Lower leg skin (tissue), 4 donors: ENCODE measurements at regions not wholly inside any gene's neighbourhood (a gene's known extent, or its start where the extent isn't known, plus 50 kb on each side); places are given as distances from the start of the nearest gene placed in this dataset.

Source experiments
- DNase-seq, 2 donors: peaks; one replicate each; pipeline ENCODE4 v3.0.0-alpha.2; 2019; ENCODE audit warnings: low spot score in 2 of 2
- H3K4me3 ChIP-seq: fragments of 200-600 bp; sonication (generic); 2 replicates; pipeline ENCODE4 v1.5.1; 2017; ENCODE audit warnings: mild to moderate bottlenecking, low read depth; ENCODE audit not compliant: poor library complexity, severe bottlenecking
- POLR2A ChIP-seq, 2 donors: fragments of 450-650 bp; IDR thresholded peaks; one replicate each; pipeline ENCODE4 v1.6.1; 2016 to 2017; ENCODE audit warnings: antibody characterized with exemption in 2 of 2, mild to moderate bottlenecking in 1 of 2, moderate library complexity in 1 of 2
- WGBS, 2 donors: methylation state at CpG; one replicate each; pipeline ENCODE4 v1.1.5; 2018; 5-methylcytosine and 5-hydroxymethylcytosine counted together
- intact Hi-C: fragments of 100-400 bp; cut with DNase I; formaldehyde crosslinking; loops from one replicate; pipeline ENCODE4 v1.15.0; 2023; ENCODE audit warnings: low total_unique reads
- TF ChIP-seq, protein P1 (sequence below), 3 donors: fragments of 450-650 bp; IDR thresholded peaks; one replicate each; pipeline ENCODE4 v1.5.1; 2016; ENCODE audit warnings: antibody characterized with exemption in 3 of 3, mild to moderate bottlenecking in 3 of 3, moderate library complexity in 2 of 3

DNA sequence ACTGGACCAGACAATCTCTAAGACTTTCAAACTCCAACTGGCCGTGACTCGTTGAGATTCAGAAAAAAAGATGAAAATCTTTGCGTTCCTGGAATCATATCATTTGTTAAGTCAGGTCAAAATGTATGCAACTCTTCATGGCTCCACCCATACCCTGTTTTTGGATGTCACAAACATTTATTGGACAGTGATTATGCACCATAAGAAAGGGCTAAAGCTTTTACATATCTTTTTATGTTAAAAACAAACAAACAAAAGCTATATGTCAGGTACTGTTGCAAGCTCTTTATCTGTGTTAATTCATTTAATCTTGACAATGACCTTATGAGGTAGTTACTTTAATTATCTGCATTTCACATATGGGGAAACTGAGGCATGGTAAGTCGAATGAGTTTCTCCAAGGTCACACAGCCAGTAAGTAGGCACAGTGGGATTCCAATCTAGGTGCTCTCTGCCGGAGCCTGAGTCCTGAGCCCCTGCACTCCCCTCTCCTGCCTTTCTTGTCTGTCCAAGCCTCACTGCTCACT, 145.7 kb upstream of the MYCN start:
- WGBS, 2 donors = 80 to 82% methylated on average over 5 of the region's 5 CpGs

DNA sequence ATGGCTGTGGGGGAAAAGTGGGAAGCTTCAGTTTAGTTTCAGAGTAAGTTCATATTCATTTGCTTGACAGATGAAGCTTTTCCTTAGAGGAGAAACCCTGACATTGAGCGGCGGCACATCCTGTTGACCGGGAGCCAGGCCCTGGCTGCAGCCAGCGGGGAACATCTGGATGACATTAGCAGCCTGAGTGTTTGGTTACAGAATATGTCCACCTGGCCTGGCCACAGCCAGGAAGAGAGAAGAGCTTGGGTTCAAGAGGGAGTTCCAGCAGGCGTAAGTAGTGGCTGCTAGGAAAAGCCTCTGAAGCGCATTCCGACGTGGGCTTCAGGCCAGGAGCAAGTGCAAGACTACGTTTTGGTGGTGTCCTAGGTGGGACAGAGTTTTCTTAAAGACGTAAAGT, 144.9 kb upstream of the MYCN start:
- no peak overlapping the region for H3K4me3 ChIP-seq
- TF ChIP-seq, protein P1, sequence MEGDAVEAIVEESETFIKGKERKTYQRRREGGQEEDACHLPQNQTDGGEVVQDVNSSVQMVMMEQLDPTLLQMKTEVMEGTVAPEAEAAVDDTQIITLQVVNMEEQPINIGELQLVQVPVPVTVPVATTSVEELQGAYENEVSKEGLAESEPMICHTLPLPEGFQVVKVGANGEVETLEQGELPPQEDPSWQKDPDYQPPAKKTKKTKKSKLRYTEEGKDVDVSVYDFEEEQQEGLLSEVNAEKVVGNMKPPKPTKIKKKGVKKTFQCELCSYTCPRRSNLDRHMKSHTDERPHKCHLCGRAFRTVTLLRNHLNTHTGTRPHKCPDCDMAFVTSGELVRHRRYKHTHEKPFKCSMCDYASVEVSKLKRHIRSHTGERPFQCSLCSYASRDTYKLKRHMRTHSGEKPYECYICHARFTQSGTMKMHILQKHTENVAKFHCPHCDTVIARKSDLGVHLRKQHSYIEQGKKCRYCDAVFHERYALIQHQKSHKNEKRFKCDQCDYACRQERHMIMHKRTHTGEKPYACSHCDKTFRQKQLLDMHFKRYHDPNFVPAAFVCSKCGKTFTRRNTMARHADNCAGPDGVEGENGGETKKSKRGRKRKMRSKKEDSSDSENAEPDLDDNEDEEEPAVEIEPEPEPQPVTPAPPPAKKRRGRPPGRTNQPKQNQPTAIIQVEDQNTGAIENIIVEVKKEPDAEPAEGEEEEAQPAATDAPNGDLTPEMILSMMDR (IDR thresholded peaks at IDR 0.05) = no peak
- TF ChIP-seq POLR2A (IDR thresholded peaks at IDR 0.05) = no peak
- intact Hi-C loops = no loop called here
- 59 to 71% methylated on average over 10 of the region's 10 CpGs for WGBS, 2 donors
- DNase-seq = no peak

More for the DNA sequence above, 145.7 kb upstream of the MYCN start:
- TF ChIP-seq, protein P1 (IDR thresholded peaks at IDR 0.05) = no peak
- no peak for TF ChIP-seq POLR2A (IDR thresholded peaks at IDR 0.05)
- no peak for DNase-seq
- intact Hi-C loops = no loop called here
- H3K4me3 ChIP-seq = no peak overlapping the region

DNA sequence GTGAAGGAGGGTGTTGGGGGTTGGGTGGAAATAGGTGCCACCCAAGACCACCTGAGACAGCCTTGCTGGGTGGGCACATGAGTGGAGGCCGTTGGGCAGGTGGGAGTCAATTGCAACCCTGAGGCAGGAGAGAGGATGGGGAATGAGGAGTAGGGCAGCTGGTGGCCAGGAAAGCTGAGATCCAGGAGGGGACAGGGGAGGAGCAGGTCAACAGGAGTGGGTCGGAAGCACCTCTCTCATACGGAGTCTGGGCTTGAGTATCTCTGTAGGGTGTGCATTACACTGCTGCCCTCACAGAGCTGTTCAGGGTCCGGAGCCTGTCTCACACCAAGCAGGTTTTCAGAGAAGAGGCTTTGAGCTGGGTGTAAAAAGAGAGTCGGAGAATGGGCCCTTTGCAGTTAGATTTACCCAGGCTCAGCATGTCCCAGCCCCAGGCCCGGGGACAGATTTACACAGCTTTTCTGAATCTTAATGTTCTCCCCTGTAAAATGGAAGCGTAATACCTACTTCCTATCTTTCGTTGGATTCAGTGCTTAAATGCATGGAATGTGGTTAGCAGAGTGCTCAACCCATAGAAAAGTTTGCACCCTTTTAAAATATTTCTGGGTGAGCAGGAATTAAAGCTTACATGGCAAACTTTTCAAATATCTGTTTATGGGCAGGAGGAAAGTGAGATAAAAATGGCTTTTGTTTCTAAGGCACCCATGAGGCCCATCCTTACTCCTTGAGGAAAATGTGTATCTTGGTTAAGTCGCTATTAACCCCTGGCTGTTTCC, 144.0 kb upstream of the MYCN start:
- intact Hi-C loops = no loop called here
- DNase-seq = no peak
- no peak overlapping the region for H3K4me3 ChIP-seq
- no peak for TF ChIP-seq POLR2A (IDR thresholded peaks at IDR 0.05)
- TF ChIP-seq, protein P1 (IDR thresholded peaks at IDR 0.05) = no peak
- 86% methylated on average over 9 of the region's 9 CpGs for WGBS, 2 donors

DNA sequence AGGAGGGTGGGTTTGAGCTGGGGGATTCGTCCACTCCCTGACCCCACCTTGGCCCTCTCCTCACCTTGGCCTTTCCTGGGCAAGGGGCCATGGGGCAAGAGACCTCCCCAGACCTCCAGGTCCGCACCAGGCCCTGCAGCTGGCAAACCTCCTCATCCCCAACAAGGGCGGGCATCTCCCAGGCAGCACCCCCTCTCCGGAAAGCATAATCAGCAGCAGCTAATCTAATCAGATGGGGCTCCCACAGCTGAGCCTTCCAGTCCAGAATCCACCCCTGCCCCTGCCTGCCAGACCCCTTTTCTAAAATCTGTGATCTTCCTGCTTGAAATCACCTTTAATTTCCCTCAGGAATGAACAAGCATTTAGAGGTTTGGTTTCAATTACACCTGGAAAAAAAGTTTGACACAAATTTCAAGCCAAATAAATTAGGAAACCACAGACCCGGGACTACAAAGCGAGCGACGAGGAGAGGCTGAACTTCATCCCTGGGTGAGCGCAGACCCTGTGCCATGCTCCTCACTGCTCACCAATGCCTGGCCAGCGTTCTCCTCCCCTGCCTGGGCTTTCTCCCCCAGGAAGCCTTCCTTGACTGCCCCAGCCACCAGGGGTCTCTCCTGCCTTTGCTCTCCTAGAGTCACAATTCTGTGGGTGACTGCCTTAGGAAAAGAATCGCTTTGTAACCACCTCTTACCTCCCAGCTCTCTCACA, 143.0 kb upstream of the MYCN start:
- no peak overlapping the region for H3K4me3 ChIP-seq
- 79 to 82% methylated on average over 11 of the region's 11 CpGs for WGBS, 2 donors
- DNase-seq = no peak
- intact Hi-C loops = no loop called here
- TF ChIP-seq POLR2A (IDR thresholded peaks at IDR 0.05) = no peak
- TF ChIP-seq, protein P1 (IDR thresholded peaks at IDR 0.05) = no peak

- 78 to 87% methylated on average over 5 of the region's 5 CpGs for WGBS, 2 donors
- TF ChIP-seq POLR2A (IDR thresholded peaks at IDR 0.05) = no peak
- TF ChIP-seq, protein P1 (IDR thresholded peaks at IDR 0.05) = no peak
- DNase-seq = no peak
- intact Hi-C loops = no loop called here
- no peak overlapping the region for H3K4me3 ChIP-seq
Observed at GRCh38 chr2:15797939-15798281, 142.4 kb upstream of the MYCN start.
